Thyroid gland (tissue), 4 donors: ENCODE measurements at regions not wholly inside any gene's neighbourhood (a gene's known extent, or its start where the extent isn't known, plus 50 kb on each side); places are given as distances from the start of the nearest gene placed in this dataset.

Experiments used
- DNase-seq, 2 donors: peaks; one replicate each; pipeline ENCODE4 v3.0.0-alpha.2; 2019
- H3K27ac ChIP-seq, 3 donors: fragments of 200-600 bp; sonication (generic); 1 replicate in 2 of 3; 2 replicates in 1 of 3; pipeline ENCODE4 v1.5.1; 2016 to 2019; ENCODE audit warnings: mild to moderate bottlenecking in 1 of 3, moderate library complexity in 1 of 3
- H3K27me3 ChIP-seq: fragments of 200-600 bp; sonication (generic); one replicate; pipeline ENCODE4 v1.5.1; 2019
- H3K36me3 ChIP-seq, 2 donors: fragments of 200-600 bp; sonication (generic); one replicate each; pipeline ENCODE4 v1.5.1; 2016 to 2019
- H3K4me1 ChIP-seq, 2 donors: fragments of 200-600 bp; sonication (generic); one replicate each; pipeline ENCODE4 v1.5.1; 2017 to 2019
- H3K4me3 ChIP-seq, 3 donors: fragments of 200-600 bp; sonication (generic); replicated peaks in 1 of 3; 1 replicate in 2 of 3; 2 replicates in 1 of 3; pipeline ENCODE4 v1.5.1; 2016; ENCODE audit warnings: mild to moderate bottlenecking in 1 of 3
- H3K9me3 ChIP-seq: fragments of 200-600 bp; sonication (generic); one replicate; pipeline ENCODE4 v1.5.1; 2017
- POLR2A ChIP-seq, 2 donors: fragments of 450-650 bp; IDR thresholded peaks; one replicate each; pipeline ENCODE4 v1.6.1; 2017; ENCODE audit warnings: antibody characterized with exemption in 2 of 2, mild to moderate bottlenecking in 2 of 2, moderate library complexity in 1 of 2
- WGBS, 2 donors: methylation state at CpG; one replicate each; pipeline ENCODE4 v1.1.5; 2017; 5-methylcytosine and 5-hydroxymethylcytosine counted together
- intact Hi-C: fragments of 100-400 bp; cut with DNase I; formaldehyde crosslinking; loops from one replicate; pipeline ENCODE4 v1.15.1; 2023
- TF ChIP-seq, protein P1 (sequence below), 6 experiments: fragments of 200-600 bp in 3 of 6; fragments of 450-650 bp in 3 of 6; sonication (generic) in 3 of 6; IDR thresholded peaks; one replicate each; pipeline ENCODE4 v1.5.1; 2016 to 2019; ENCODE audit warnings: antibody characterized with exemption in 6 of 6, mild to moderate bottlenecking in 2 of 6, inconsistent platforms in 1 of 6, moderate library complexity in 1 of 6

DNA sequence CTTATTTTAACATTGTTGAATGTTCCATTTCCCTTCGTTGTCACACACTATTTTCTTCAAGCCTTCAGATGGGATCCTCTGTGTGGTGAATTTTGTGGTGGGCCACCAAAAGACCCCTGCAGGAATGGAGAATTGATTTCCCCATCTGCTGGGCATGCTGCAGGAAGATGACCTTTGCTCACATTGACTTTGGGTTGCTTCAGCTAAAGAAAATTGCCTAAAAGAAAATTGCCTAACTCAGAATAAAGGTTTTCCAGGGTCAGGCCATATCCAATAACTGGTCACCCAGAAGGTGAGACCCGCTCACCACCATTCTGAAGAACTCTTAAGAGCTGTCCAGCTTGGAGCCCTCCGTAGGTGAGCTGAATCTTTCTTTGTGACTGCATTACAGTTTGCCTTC is 192.5 kb downstream of the CDH7 start:
- TF ChIP-seq, protein P1, sequence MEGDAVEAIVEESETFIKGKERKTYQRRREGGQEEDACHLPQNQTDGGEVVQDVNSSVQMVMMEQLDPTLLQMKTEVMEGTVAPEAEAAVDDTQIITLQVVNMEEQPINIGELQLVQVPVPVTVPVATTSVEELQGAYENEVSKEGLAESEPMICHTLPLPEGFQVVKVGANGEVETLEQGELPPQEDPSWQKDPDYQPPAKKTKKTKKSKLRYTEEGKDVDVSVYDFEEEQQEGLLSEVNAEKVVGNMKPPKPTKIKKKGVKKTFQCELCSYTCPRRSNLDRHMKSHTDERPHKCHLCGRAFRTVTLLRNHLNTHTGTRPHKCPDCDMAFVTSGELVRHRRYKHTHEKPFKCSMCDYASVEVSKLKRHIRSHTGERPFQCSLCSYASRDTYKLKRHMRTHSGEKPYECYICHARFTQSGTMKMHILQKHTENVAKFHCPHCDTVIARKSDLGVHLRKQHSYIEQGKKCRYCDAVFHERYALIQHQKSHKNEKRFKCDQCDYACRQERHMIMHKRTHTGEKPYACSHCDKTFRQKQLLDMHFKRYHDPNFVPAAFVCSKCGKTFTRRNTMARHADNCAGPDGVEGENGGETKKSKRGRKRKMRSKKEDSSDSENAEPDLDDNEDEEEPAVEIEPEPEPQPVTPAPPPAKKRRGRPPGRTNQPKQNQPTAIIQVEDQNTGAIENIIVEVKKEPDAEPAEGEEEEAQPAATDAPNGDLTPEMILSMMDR (IDR thresholded peaks at IDR 0.05) = no peak
- no peak for TF ChIP-seq POLR2A (IDR thresholded peaks at IDR 0.05)
- H3K27ac ChIP-seq = no peak overlapping the region
- intact Hi-C loops = no loop called here

DNA sequence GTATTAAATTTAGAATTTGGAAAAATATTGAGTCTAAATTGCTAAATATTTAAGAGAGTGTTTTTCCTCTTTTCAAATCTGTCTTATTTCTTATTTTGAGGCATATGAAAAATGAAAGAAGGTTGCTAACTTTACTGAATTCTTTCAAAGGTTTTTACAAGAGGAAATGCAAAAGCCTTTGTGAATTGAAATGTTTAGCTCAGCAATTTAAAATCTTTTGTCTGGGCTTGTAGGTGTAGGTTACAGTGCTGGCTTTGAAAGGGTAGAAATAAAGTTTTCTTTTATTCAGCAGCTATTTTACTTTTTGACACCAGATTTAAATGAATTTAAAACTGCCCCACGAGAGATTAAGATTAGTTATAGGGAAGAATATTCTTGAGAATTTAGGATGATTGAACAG is 192.0 kb downstream of the CDH7 start:
- no peak overlapping the region for H3K4me3 ChIP-seq
- no peak for TF ChIP-seq POLR2A (IDR thresholded peaks at IDR 0.05)
- TF ChIP-seq, protein P1 (IDR thresholded peaks at IDR 0.05) = no peak
- intact Hi-C loops = no loop called here
- WGBS, 2 donors = 75 to 77% methylated on average over 1 of the region's 1 CpG
- no peaks in the 10 kb centered on the region for H3K9me3 ChIP-seq
- H3K36me3 ChIP-seq = no peaks in the 10 kb centered on the region
- no peak for DNase-seq
- no peaks in the 10 kb centered on the region for H3K4me1 ChIP-seq
- no peaks in the 10 kb centered on the region for H3K27me3 ChIP-seq
- no peak overlapping the region for H3K27ac ChIP-seq

More for the DNA sequence above, 192.5 kb downstream of the CDH7 start:
- Histone ChIP-seq H3K4me1 (no peaks in the 10 kb centered on the region), H3K4me3 (no peak overlapping the region), H3K9me3 (no peaks in the 10 kb centered on the region), H3K36me3 (no peaks in the 10 kb centered on the region), H3K27me3 (no peaks in the 10 kb centered on the region)
- WGBS, 2 donors = 72 to 78% methylated on average over 3 of the region's 3 CpGs
- DNase-seq = no peak

DNA sequence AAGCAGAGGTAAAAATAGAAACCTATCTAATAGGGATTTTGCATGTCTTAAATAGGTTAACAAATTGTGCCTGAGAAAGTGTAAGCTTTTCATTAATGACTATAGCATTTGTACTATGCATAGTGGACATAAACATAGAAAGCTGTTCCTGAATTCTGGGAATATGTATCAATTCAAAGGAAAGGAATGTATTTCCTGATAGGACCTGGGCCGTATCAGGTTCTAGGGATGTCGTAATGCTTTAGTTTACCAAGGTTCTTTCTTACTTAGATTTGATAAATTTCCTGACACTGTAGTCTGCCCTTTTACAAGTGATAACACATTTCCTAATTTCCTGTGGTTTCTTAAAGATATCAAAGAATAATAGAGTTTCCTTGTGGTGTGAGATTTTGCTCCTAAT is 191.3 kb downstream of the CDH7 start:
- Histone ChIP-seq H3K4me1 (no peaks in the 10 kb centered on the region), H3K4me3 (no peak overlapping the region), H3K36me3 (no peaks in the 10 kb centered on the region), H3K27ac (no peak overlapping the region), H3K9me3 (no peaks in the 10 kb centered on the region), H3K27me3 (no peaks in the 10 kb centered on the region)
- WGBS, 2 donors = 61 to 78% methylated on average over 2 of the region's 2 CpGs
- TF ChIP-seq POLR2A (IDR thresholded peaks at IDR 0.05) = no peak
- TF ChIP-seq, protein P1 (IDR thresholded peaks at IDR 0.05) = no peak
- no peak for DNase-seq
- intact Hi-C loops = no loop called here

DNA sequence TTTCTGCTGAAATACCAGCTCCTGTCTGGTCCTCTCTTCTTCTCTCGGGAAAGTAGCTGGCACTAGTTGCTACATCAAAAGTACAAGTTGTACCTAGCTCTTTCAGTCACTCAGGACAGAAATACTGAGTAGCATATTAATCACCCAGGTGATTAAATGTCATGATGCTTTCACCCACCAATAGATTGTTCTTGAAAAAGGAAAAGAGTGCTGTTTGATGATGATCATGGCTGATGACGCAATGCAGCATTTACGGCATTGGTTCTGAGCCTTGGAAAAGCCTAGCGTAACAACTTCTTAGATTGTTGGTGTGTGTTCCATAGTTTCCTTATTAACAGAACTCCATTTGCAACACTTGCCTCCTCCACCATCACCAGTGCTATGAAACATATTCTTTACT is 190.7 kb downstream of the CDH7 start:
- H3K27me3 ChIP-seq = no peaks in the 10 kb centered on the region
- WGBS, 2 donors = 92 to 96% methylated on average over 4 of the region's 4 CpGs
- no peak for DNase-seq
- no peak for TF ChIP-seq POLR2A (IDR thresholded peaks at IDR 0.05)
- TF ChIP-seq, protein P1 (IDR thresholded peaks at IDR 0.05) = no peak
- H3K4me1 ChIP-seq = no peaks in the 10 kb centered on the region
- H3K4me3 ChIP-seq = no peak overlapping the region
- intact Hi-C loops = no loop called here
- H3K36me3 ChIP-seq = no peaks in the 10 kb centered on the region
- H3K9me3 ChIP-seq = no peaks in the 10 kb centered on the region
- no peak overlapping the region for H3K27ac ChIP-seq
